ENCODE measurements at regions not wholly inside any gene's neighbourhood (a gene's known extent, or its start where the extent isn't known, plus 50 kb on each side); places are given as distances from the start of the nearest gene placed in this dataset.

GRCh38 chrX:110426155-110426504 lies 67.5 kb downstream of the RTL9 start:
- Mint-ChIP-seq H3K4me3 (ENCODE audit: unreplicated experiment) (no peak overlapping the region), H3K27ac (ENCODE audit: unreplicated experiment) (no peak overlapping the region), H3K4me1 (ENCODE audit: low read depth) (no peaks in the 10 kb centered on the region), H3K27me3 (ENCODE audit: low read depth) (peaks cover 18% of the 10 kb centered on the region), H3K9me3 (ENCODE audit: low read depth) (no peaks in the 10 kb centered on the region), H3K36me3 (ENCODE audit: low read depth) (no peaks in the 10 kb centered on the region)
- no peak for DNase-seq (ENCODE audit: low spot score)
- TF ChIP-seq, protein P1, sequence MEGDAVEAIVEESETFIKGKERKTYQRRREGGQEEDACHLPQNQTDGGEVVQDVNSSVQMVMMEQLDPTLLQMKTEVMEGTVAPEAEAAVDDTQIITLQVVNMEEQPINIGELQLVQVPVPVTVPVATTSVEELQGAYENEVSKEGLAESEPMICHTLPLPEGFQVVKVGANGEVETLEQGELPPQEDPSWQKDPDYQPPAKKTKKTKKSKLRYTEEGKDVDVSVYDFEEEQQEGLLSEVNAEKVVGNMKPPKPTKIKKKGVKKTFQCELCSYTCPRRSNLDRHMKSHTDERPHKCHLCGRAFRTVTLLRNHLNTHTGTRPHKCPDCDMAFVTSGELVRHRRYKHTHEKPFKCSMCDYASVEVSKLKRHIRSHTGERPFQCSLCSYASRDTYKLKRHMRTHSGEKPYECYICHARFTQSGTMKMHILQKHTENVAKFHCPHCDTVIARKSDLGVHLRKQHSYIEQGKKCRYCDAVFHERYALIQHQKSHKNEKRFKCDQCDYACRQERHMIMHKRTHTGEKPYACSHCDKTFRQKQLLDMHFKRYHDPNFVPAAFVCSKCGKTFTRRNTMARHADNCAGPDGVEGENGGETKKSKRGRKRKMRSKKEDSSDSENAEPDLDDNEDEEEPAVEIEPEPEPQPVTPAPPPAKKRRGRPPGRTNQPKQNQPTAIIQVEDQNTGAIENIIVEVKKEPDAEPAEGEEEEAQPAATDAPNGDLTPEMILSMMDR (IDR thresholded peaks at IDR 0.05) = no peak

DNA sequence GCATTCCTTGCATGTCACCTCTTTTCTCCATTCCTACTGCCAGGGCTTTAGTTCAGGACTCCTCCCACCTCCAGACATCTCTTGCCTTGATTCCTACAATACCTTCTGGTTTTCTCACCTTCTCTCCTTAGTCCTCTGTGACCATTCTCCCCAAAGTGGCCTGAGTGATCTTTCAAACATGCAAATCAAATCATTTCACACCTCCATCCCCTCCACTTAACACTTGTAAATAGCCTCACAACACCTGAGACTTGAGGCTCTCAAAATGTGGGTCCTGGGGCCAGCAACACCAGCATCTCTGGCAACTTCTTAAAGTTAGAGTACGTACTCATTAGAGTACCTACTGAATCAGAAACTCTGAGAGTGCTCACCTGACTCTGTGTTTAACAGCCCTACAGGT lies 68.4 kb downstream of the RTL9 start:
- Mint-ChIP-seq H3K27me3 (ENCODE audit: low read depth) (peaks cover 24% of the 10 kb centered on the region), H3K27ac (ENCODE audit: unreplicated experiment) (no peak overlapping the region), H3K4me3 (ENCODE audit: unreplicated experiment) (no peak overlapping the region), H3K36me3 (ENCODE audit: low read depth) (no peaks in the 10 kb centered on the region), H3K9me3 (ENCODE audit: low read depth) (no peaks in the 10 kb centered on the region), H3K4me1 (ENCODE audit: low read depth) (no peaks in the 10 kb centered on the region)
- DNase-seq (ENCODE audit: low spot score) = no peak
- TF ChIP-seq, protein P1 (IDR thresholded peaks at IDR 0.05) = no peak

DNA sequence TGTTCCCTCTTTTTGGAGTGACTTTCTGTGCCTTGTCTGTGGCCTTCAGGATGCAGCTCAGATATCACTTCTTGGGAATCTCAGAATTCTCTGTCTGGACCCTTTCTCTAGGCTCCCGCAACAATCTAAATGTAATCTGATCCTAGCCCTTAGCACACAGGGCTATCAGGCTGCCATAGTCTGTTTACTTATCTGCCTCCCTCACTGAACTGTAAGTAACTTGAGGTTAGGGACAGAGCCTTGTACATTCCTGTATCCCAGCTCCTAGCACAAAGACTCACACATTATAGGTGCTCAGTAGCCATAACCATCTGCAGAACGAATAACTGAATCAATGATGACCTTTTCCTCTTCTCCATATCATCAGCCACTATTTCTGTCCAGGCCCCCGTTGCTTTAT lies 69.5 kb downstream of the RTL9 start:
- Mint-ChIP-seq H3K27me3 (ENCODE audit: low read depth) (peaks cover 30% of the 10 kb centered on the region), H3K4me1 (ENCODE audit: low read depth) (no peaks in the 10 kb centered on the region), H3K36me3 (ENCODE audit: low read depth) (no peaks in the 10 kb centered on the region), H3K4me3 (ENCODE audit: unreplicated experiment) (no peak overlapping the region), H3K9me3 (ENCODE audit: low read depth) (no peaks in the 10 kb centered on the region), H3K27ac (ENCODE audit: unreplicated experiment) (no peak overlapping the region)
- TF ChIP-seq, protein P1 (IDR thresholded peaks at IDR 0.05) = no peak
- DNase-seq (ENCODE audit: low spot score) = no peak

GRCh38 chrX:110430293-110431076 lies 71.8 kb downstream of the RTL9 start:
- H3K4me1 Mint-ChIP-seq (ENCODE audit: low read depth) = no peaks in the 10 kb centered on the region

DNA sequence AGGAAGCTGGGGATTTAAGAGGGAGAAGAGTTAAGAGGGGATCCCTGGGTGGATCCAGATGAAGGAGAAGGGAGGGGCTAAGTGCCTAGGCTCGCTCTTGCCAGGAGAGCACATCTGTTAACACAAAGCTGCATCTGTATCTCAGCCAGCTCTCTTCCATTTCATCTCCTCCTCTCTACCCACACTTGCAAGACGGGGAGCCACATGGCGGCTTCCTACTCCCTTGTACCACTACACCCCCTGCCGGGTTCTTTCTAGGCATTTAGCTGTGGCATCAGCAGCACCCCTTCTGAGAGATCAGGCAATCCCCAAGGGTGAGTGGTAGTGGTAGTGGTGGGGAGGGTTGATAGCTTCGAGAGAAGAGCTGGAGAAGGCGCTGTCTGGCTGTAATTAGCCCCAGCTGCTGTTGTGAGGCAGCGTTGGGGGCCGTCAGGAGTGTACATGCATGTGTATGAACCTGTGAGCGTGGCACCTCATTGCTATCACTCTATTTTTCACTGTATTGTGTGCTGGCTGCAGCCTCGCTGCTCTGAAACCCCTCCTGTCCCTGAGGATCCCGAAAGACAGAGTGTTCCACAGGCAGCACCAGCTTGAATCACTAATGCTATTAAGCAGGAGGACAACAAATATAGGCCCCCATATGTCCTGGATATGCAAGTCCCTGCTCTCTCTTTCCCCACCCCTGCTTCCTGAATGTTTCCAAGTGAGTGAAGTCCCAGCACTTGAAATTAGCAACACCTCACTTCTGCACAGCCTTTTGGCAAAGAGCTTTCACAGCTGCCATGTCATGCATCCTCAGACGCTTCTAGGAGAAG lies 73.7 kb downstream of the RTL9 start:
- no peak for DNase-seq (ENCODE audit: low spot score)
- Mint-ChIP-seq H3K27me3 (ENCODE audit: low read depth) (peaks cover 35% of the 10 kb centered on the region), H3K9me3 (ENCODE audit: low read depth) (no peaks in the 10 kb centered on the region), H3K36me3 (ENCODE audit: low read depth) (no peaks in the 10 kb centered on the region), H3K4me1 (ENCODE audit: low read depth) (no peaks in the 10 kb centered on the region), H3K27ac (ENCODE audit: unreplicated experiment) (peak overlapping the region; percentile 52), H3K4me3 (ENCODE audit: unreplicated experiment) (no peak overlapping the region)
- TF ChIP-seq, protein P1 (IDR thresholded peaks at IDR 0.05) = no peak

More at GRCh38 chrX:110430293-110431076, 71.8 kb downstream of the RTL9 start:
- Mint-ChIP-seq H3K27ac (ENCODE audit: unreplicated experiment) (no peak overlapping the region), H3K27me3 (ENCODE audit: low read depth) (peaks cover 32% of the 10 kb centered on the region), H3K36me3 (ENCODE audit: low read depth) (no peaks in the 10 kb centered on the region), H3K4me3 (ENCODE audit: unreplicated experiment) (no peak overlapping the region), H3K9me3 (ENCODE audit: low read depth) (no peaks in the 10 kb centered on the region)
- DNase-seq (ENCODE audit: low spot score) = no peak
- TF ChIP-seq, protein P1 (IDR thresholded peaks at IDR 0.05) = no peak
